ENCODE measurements at regions not wholly inside any gene's neighbourhood (a gene's known extent, or its start where the extent isn't known, plus 50 kb on each side); places are given as distances from the start of the nearest gene placed in this dataset.

DNA sequence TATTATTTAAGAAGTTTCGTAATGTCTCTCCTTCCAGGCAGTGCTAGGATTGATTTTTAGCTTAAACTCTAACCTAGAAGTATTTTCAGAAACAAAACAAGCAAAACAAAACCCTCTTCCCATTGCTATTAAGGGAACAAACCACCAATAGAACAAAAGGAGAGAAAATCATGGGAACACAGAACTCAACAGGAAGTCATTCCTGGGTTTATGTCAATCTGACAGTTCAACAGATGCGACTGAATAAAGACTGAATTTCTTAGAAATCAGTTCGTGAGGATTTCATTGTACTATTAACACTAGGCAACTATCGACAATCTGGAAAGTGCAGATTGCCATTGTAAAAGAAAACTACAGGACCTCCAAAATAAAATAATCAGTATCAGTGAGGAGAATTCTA lies 229.1 kb upstream of the SMIM31 start:
- no peak for TF ChIP-seq CTCF (IDR thresholded peaks at IDR 0.05; ENCODE audit: low read depth, low read length, missing input control)
- no peak for TF ChIP-seq MAX (IDR thresholded peaks at IDR 0.05)
- TF ChIP-seq, protein P1, sequence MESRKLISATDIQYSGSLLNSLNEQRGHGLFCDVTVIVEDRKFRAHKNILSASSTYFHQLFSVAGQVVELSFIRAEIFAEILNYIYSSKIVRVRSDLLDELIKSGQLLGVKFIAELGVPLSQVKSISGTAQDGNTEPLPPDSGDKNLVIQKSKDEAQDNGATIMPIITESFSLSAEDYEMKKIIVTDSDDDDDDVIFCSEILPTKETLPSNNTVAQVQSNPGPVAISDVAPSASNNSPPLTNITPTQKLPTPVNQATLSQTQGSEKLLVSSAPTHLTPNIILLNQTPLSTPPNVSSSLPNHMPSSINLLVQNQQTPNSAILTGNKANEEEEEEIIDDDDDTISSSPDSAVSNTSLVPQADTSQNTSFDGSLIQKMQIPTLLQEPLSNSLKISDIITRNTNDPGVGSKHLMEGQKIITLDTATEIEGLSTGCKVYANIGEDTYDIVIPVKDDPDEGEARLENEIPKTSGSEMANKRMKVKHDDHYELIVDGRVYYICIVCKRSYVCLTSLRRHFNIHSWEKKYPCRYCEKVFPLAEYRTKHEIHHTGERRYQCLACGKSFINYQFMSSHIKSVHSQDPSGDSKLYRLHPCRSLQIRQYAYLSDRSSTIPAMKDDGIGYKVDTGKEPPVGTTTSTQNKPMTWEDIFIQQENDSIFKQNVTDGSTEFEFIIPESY (IDR thresholded peaks at IDR 0.05) = no peak
- TF ChIP-seq, protein P2, sequence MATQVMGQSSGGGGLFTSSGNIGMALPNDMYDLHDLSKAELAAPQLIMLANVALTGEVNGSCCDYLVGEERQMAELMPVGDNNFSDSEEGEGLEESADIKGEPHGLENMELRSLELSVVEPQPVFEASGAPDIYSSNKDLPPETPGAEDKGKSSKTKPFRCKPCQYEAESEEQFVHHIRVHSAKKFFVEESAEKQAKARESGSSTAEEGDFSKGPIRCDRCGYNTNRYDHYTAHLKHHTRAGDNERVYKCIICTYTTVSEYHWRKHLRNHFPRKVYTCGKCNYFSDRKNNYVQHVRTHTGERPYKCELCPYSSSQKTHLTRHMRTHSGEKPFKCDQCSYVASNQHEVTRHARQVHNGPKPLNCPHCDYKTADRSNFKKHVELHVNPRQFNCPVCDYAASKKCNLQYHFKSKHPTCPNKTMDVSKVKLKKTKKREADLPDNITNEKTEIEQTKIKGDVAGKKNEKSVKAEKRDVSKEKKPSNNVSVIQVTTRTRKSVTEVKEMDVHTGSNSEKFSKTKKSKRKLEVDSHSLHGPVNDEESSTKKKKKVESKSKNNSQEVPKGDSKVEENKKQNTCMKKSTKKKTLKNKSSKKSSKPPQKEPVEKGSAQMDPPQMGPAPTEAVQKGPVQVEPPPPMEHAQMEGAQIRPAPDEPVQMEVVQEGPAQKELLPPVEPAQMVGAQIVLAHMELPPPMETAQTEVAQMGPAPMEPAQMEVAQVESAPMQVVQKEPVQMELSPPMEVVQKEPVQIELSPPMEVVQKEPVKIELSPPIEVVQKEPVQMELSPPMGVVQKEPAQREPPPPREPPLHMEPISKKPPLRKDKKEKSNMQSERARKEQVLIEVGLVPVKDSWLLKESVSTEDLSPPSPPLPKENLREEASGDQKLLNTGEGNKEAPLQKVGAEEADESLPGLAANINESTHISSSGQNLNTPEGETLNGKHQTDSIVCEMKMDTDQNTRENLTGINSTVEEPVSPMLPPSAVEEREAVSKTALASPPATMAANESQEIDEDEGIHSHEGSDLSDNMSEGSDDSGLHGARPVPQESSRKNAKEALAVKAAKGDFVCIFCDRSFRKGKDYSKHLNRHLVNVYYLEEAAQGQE (IDR thresholded peaks at IDR 0.05) = no peak
- TF ChIP-seq SP1 (IDR thresholded peaks at IDR 0.05) = no peak
- TF ChIP-seq FOXA1 (IDR thresholded peaks at IDR 0.05) = no peak
- TF ChIP-seq RAD21 (IDR thresholded peaks at IDR 0.05) = no peak
- no peak for TF ChIP-seq TAF1 (conservative IDR thresholded peaks at IDR 0.05)
- TF ChIP-seq EGR1 (IDR thresholded peaks at IDR 0.05; ENCODE audit: low read depth in 2 of 2) = no peak
- no peak for TF ChIP-seq JUND (IDR thresholded peaks at IDR 0.05)
- TF ChIP-seq NR2F2 (IDR thresholded peaks at IDR 0.05) = no peak

Measured in liver (tissue), 3 donors.